Urinary bladder (tissue), 3 donors: ENCODE measurements at regions not wholly inside any gene's neighbourhood (a gene's known extent, or its start where the extent isn't known, plus 50 kb on each side); places are given as distances from the start of the nearest gene placed in this dataset.

Experiments used
- DNase-seq: peaks from one replicate; pipeline ENCODE4 v3.0.0-alpha.2; 2015; ENCODE audit errors: extremely low spot score
- H3K27ac ChIP-seq: one replicate; pipeline ENCODE4 v1.5.1; 2013; ENCODE audit warnings: low read depth, mild to moderate bottlenecking, moderate library complexity
- H3K36me3 ChIP-seq: one replicate; pipeline ENCODE4 v1.6.1; 2013; ENCODE audit warnings: mild to moderate bottlenecking, moderate library complexity; ENCODE audit not compliant: insufficient read depth
- H3K4me1 ChIP-seq: one replicate; pipeline ENCODE4 v1.6.1; 2013; ENCODE audit warnings: mild to moderate bottlenecking, moderate library complexity; ENCODE audit not compliant: insufficient read depth
- H3K4me3 ChIP-seq: one replicate; pipeline ENCODE4 v1.5.1; 2013; ENCODE audit warnings: low read depth, low read length
- WGBS: extraction: QIAGEN DNeasy Blood & Tissue Kit; methylation state at CpG from one replicate; pipeline ENCODE4 v1.1.7; 2013; 5-methylcytosine and 5-hydroxymethylcytosine counted together
- donor health status: healthy with polysubstance abuse.
- donor health status: healthy.

DNA sequence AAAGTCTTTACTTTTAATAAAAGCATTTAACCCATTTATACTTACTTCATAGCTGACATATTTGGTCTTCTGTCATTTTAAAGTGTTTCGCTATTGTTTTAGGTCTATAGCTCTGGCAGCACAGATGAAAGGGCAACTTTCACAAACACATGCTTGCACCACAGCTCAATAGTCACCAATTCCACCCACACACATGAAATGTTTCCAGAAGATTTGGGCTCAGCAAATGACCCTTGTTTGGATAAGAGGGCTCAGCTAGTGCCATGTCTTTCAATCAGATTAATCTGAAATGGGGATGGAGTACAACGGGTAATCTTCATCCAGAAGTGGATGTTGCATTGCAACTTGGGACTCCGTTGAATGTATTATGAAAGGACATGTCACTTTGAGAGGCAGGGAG, 176.0 kb downstream of the FGF18 start:
- Histone ChIP-seq H3K4me3 (no peak overlapping the region), H3K4me1 (no peaks in the 10 kb centered on the region), H3K27ac (no peak overlapping the region), H3K36me3 (no peaks in the 10 kb centered on the region)
- no peak for DNase-seq
- WGBS, result 93% methylated on average over 3 of the region's 3 CpGs

DNA sequence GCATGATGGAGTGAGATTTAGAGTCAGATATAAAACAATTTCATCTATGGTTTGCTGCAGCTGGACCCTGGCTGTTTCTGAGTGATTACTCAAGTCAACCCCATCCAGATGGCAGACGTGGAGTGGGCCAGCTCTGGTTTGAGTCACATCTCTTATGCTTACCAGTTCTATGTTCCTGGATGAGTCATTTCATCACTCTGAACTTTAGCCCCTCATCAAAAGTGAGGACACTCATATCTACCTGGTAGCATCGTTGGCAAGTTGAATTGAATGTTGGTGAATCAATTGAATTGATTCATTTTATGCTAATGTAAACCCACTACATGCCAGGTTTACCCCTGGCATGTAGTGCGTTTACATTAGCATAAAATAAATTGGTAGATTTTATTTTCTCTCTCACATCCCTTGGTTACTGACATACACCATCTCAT, 176.4 kb downstream of the FGF18 start:
- Histone ChIP-seq H3K27ac (no peak overlapping the region), H3K36me3 (no peaks in the 10 kb centered on the region), H3K4me3 (no peak overlapping the region), H3K4me1 (no peaks in the 10 kb centered on the region)
- WGBS, result 58% methylated on average over 3 of the region's 3 CpGs
- DNase-seq, result no peak

DNA sequence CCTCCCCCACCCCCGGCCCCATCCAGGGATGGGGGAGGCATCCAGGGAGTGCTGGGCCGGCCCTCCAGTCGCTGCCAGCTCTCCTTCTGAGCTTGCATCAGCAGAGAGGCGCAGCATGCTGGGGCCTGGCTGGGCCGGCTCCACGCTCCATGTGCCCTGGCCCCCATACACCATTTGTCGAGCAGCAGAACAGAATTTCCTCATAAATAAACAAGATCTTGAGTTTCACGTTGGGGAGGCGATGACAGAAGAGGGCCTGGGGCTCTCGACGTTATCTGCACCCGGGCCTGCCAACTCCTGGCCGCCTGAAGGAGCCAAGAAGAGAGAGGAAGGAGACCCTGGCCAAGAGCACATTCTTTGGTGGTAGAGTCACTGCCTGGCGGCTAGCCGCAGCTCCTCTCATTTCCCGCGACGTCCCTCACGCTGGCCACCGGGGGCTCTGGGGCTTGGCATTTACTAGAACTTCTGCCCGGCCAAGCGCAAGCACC, 177.0 kb downstream of the FGF18 start:
- no peak overlapping the region for H3K27ac ChIP-seq
- peak; percentile 39 for DNase-seq
- 20% methylated on average over 22 of the region's 22 CpGs for WGBS
- H3K4me1 ChIP-seq, result no peaks in the 10 kb centered on the region
- no peak overlapping the region for H3K4me3 ChIP-seq
- no peaks in the 10 kb centered on the region for H3K36me3 ChIP-seq

DNA sequence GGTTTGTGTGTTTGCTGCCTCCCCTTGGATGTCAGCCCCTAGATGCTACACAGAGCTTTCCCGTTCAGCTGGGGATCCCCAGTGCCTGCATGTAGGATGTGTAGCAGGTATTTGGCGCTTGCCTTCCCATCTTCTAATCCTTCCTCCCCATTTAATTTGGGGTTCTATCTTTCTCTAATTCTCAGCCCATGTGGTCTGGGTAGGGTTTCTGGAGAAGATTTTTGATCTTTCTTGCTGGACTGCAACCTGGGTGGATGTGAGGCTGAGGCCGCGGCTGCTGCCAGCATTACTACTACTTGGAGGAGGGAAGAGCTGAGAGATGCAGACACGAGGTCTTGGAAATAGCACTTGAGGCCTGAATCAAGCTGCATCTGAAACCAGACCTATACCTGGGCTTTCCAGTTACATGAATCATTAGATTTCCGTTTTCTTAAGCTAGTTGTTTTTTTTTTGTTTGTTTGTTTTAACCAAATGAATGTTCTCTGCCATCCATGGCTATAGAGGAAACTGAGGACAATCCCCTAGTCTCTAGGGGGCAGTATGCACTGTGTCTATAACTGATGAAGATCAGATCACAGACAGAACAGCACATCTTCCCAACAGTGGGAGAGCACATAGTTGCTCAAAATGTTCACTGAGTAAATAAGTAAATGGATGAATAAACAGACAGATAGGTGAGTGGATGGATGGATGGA, 178.6 kb downstream of the FGF18 start:
- Histone ChIP-seq H3K27ac (no peak overlapping the region), H3K36me3 (no peaks in the 10 kb centered on the region), H3K4me1 (no peaks in the 10 kb centered on the region), H3K4me3 (no peak overlapping the region)
- DNase-seq, result no peak
- WGBS, result 85% methylated on average over 6 of the region's 6 CpGs

DNA sequence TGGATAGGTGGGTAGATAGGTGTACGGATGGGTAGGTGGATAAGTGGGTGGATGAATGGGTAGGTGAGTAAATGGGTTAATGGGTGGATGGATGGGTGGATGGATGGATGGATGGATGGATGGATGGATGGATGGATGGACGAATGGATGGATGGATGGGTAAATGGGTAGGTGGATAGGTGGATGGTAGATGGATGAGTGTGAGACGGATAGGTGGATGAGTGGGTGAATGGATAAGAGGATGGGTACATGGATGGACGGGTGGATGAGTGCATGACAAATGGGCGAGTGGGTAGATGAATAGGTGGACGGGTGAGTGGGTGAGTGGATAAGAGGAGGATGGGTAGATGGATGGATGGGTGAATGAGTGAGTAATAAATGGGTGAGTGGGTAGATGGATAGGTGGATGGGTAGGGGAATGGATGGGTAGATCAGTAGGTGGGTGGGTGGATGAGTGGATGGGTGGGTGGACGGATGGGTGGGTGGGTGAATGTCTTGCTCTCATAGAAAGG, 179.2 kb downstream of the FGF18 start:
- WGBS, result 93% methylated on average over 7 of the region's 7 CpGs
- Histone ChIP-seq H3K36me3 (no peaks in the 10 kb centered on the region), H3K4me3 (no peak overlapping the region), H3K4me1 (no peaks in the 10 kb centered on the region), H3K27ac (no peak overlapping the region)
- no peak for DNase-seq

DNA sequence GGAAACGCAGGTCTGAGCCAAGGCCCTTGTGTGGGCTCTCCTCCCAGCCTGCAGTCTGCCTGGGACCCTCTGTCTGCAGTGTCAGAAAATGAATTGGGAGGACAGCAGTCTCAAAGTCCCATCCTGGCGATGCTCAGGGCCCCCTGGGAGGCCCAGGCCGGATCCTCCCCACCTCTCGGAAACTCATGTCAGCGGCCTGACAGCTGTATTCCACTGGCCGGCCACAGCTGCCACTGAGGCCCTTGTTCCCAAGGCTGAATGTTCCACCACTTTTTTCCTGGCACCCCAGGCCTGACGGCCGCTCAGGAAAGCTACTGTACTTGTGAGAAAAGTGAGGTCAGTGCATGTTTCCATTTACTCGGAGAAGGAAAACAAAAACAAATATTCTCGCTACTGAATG, 180.0 kb downstream of the FGF18 start:
- 61% methylated on average over 10 of the region's 10 CpGs for WGBS
- Histone ChIP-seq H3K36me3 (no peaks in the 10 kb centered on the region), H3K4me3 (no peak overlapping the region), H3K4me1 (no peaks in the 10 kb centered on the region), H3K27ac (no peak overlapping the region)
- DNase-seq, result no peak

DNA sequence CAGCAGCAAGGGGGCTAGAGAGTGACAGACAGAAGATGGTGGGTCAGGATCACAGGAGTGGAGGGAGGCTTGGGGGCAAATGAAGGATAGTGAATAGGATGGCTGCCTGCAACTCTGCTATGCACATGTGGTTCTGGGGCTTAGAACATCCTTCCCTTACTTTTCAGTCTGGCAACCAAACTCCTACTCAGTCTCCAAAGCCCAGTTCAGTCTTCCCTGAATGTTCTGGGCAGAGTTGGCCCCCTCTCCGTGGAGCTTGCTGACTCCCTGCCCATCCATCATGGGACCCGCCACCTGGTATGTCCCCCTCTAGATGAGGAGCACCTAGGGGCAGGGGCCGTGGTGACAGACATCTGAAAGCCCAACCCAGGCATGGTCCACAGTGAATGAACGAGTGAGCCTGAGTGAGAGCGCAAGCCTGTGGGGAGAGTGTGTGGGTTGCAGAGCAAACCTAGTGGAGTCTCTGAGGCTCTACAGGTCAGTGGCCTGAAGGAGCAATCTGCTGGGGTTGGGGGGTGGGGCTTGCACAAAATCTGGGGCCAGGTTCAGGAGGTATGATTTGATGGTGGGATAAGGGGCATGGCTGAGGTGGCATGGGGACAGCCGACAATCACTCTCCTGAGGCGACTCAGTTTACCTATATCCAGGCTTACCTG, 180.6 kb downstream of the FGF18 start:
- Histone ChIP-seq H3K36me3 (no peaks in the 10 kb centered on the region), H3K27ac (no peak overlapping the region), H3K4me1 (no peaks in the 10 kb centered on the region), H3K4me3 (no peak overlapping the region)
- no peak for DNase-seq
- 88% methylated on average over 7 of the region's 7 CpGs for WGBS

DNA sequence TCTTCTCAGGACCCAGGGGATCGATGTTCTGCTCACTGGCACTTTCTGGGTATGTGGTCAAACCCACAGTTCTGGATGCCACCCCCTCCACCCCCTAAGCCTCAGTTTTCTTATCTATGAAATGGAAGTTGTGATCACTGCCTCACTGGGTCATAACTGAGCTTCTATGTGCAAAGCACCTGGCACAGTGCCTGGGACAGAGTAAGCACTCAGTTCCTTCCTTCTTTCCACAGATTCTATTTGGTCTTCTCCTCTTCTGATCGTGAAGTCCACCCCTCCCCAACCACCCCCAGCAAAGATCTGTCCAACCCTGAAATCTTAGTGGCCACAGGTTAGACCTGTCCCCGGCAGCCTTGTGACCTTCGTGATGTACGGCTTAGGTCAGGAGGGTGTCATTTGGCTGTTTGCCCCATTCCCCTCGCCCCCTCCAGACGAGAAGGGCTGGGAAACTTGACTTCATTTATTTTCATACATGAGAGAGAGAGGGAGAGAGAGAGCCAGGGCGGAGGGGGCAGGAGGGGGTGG, 181.4 kb downstream of the FGF18 start:
- no peak overlapping the region for H3K4me3 ChIP-seq
- WGBS, result 27% methylated on average over 8 of the region's 8 CpGs
- no peak for DNase-seq

DNA sequence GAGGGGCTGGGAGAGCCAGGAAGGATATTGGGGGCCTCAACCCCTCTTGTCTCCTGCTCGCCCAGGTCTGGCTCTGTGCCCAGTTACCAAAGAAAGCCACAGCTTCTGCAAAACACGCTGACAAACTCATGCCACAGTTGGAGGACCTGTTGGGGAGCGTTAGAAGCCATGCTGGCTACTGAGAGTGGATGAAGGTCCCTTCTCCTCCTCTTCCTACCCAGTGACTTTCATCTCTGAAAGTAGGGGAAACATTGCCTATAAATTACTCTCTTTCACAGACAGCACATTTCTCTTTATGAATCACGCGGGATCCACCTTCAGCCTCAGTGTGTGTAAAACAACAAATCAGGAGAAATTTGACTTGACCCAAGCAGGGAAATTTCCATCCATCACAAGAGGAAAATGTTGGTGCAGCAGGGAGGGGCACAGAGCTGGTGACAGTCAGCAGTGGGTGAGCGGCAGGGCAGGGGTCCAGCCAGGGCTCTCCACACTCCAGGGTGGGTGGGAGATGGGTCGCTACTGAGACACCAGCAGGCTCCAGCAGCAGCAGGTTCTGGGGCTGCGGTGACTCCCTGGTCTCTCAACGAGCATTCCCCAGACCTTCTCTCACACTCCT, 181.9 kb downstream of the FGF18 start:
- H3K4me3 ChIP-seq, result no peak overlapping the region
- no peaks in the 10 kb centered on the region for H3K4me1 ChIP-seq
- no peak overlapping the region for H3K27ac ChIP-seq
- no peaks in the 10 kb centered on the region for H3K36me3 ChIP-seq
- WGBS, result 49% methylated on average over 9 of the region's 9 CpGs
- DNase-seq, result no peak

More for the DNA sequence above, 181.4 kb downstream of the FGF18 start:
- Histone ChIP-seq H3K27ac (no peak overlapping the region), H3K4me1 (no peaks in the 10 kb centered on the region), H3K36me3 (no peaks in the 10 kb centered on the region)

DNA sequence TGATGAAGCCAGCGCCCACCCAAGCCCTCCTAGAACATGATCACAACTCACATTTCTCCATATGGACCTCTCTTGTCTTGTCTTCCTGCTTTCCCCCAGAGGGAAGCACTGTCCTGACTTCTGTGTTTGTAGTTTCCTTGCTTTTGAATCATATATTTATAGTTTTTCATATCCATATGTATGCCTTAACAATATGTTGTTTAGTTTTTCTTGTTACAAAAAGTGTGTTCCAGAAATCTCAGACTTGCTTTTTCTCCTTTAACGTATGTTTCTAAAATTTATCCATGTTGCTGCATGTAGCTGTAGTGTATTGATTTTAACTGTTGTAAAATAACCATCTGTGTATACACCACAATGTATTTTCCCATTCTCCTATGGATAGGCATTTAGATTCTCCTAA, 182.0 kb upstream of the SMIM23 start:
- H3K36me3 ChIP-seq, result no peaks in the 10 kb centered on the region
- 87% methylated on average over 2 of the region's 2 CpGs for WGBS

DNA sequence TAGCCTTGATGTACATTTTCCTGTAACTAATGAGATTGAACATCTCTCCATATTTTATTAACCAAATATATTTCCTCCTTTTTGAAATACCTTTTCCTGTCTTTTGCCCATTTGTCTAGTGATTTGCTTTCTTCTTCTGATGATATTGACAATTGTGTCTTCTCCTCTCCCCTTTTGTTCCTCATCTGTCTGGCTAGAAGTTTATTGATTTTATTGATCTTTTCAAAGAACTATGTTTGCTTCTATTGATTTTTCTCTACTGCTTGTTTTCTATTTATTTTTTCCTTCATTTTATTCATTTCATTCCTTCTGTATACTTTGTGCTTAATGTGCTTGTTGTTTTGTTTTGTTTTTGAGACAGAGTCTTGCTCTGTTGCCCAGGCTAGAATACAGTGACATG, 181.4 kb upstream of the SMIM23 start:
- Histone ChIP-seq H3K4me3 (no peak overlapping the region), H3K4me1 (no peaks in the 10 kb centered on the region), H3K36me3 (no peaks in the 10 kb centered on the region), H3K27ac (no peak overlapping the region)
- no peak for DNase-seq

More for the DNA sequence above, 182.0 kb upstream of the SMIM23 start:
- H3K4me1 ChIP-seq, result no peaks in the 10 kb centered on the region
- no peak for DNase-seq
- no peak overlapping the region for H3K27ac ChIP-seq
- H3K4me3 ChIP-seq, result no peak overlapping the region

DNA sequence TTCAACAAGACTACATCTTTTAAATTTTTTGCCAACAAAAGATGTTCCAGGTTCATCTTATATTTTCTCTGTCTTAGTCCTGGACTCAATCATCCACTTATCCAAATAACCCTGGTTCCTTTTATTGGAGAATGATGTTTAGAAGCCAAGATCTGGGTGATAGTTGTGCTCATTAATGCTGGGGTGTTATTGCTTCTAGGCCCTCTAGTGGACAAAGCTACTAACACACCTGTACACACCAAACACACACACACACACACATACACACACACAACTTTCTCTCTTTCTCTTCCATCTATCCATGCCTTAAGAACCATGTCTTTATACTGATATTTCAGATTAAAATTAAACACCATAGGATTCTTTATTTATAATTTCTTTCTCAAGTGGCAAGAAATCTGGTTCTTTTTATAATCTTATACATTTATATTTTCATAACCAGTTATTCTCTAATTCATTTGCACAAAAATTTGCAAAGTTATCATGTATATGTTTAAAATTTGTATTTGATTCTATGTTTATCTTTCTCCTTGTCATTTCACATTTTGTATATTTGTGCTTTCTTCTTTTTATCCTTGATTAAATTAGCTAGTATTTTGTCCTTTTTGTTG, 179.1 kb upstream of the SMIM23 start:
- no peak for DNase-seq
- Histone ChIP-seq H3K4me3 (no peak overlapping the region), H3K36me3 (no peaks in the 10 kb centered on the region), H3K27ac (no peak overlapping the region), H3K4me1 (no peaks in the 10 kb centered on the region)

DNA sequence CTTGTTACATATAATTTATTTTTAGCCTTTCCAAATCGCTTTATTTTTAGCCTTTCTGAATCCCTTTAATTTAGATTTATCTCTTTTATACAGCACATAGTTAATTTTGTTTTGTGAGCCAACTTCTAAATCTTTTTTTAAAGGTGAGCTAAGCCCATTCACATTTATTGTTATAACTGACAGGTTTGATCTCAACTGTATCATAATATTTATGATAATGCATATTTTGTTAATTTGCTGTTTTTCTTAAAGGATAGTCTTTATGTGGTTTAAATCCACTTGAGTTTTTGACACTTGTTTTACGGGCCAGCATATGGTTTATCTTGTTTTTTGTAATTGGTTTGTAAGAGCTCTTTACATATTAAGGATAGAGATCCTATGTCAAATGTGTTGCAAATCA, 177.8 kb upstream of the SMIM23 start:
- WGBS, result 87% methylated on average over 2 of the region's 2 CpGs
- H3K36me3 ChIP-seq, result no peaks in the 10 kb centered on the region
- no peaks in the 10 kb centered on the region for H3K4me1 ChIP-seq
- no peak for DNase-seq
- H3K4me3 ChIP-seq, result no peak overlapping the region
- H3K27ac ChIP-seq, result no peak overlapping the region
